Progenitor cell of endocrine pancreas (in vitro differentiated cells): ENCODE measurements at regions not wholly inside any gene's neighbourhood (a gene's known extent, or its start where the extent isn't known, plus 50 kb on each side); places are given as distances from the start of the nearest gene placed in this dataset.

Experiments used
- DNase-seq: peaks from one replicate; pipeline ENCODE4 v3.0.0; 2021; ENCODE audit warnings: low spot score; ENCODE audit not compliant: unreplicated experiment
- H3K27ac Mint-ChIP-seq: 2 replicates; pipeline ENCODE4 v1.8.0; 2021; ENCODE audit warnings: mild to moderate bottlenecking, moderate library complexity, mixed read lengths
- H3K27me3 Mint-ChIP-seq: 2 replicates; pipeline ENCODE4 v1.8.0; 2021; ENCODE audit warnings: mixed read lengths
- H3K36me3 Mint-ChIP-seq: 2 replicates; pipeline ENCODE4 v1.8.0; 2022; ENCODE audit warnings: mixed read lengths; ENCODE audit not compliant: insufficient read depth
- H3K4me1 Mint-ChIP-seq: 2 replicates; pipeline ENCODE4 v1.8.0; 2021; ENCODE audit warnings: low read depth, mixed read lengths
- H3K4me3 Mint-ChIP-seq: 2 replicates; pipeline ENCODE4 v1.8.0; 2021; ENCODE audit warnings: low read depth, mild to moderate bottlenecking, moderate library complexity, mixed read lengths
- H3K9me3 Mint-ChIP-seq: 2 replicates; pipeline ENCODE4 v1.8.0; 2021; ENCODE audit warnings: low read depth, mixed read lengths
- CTCF ChIP-seq: fragments of 200-600 bp; sonication (generic); IDR thresholded peaks from one replicate; pipeline ENCODE4 v1.5.0; 2021; ENCODE audit warnings: antibody characterized with exemption, mild to moderate bottlenecking; ENCODE audit not compliant: unreplicated experiment

- Mint-ChIP-seq H3K27me3 (no peaks in the 10 kb centered on the region), H3K4me3 (no peak overlapping the region), H3K9me3 (no peaks in the 10 kb centered on the region), H3K27ac (no peak overlapping the region), H3K36me3 (no peaks in the 10 kb centered on the region), H3K4me1 (peaks cover 11% of the 10 kb centered on the region)
- DNase-seq: no peak
- TF ChIP-seq CTCF: no peak
Measured at GRCh38 chr3:64863226-64864212, 175.7 kb upstream of the ADAMTS9 start.

GRCh38 chr3:64861684-64862083, 173.9 kb upstream of the ADAMTS9 start:
- no peak for TF ChIP-seq CTCF
- Mint-ChIP-seq H3K9me3 (no peaks in the 10 kb centered on the region), H3K4me1 (peaks cover 11% of the 10 kb centered on the region), H3K36me3 (no peaks in the 10 kb centered on the region), H3K4me3 (no peak overlapping the region), H3K27ac (no peak overlapping the region), H3K27me3 (no peaks in the 10 kb centered on the region)
- DNase-seq: no peak

GRCh38 chr3:64860536-64860870, 172.7 kb upstream of the ADAMTS9 start:
- H3K27ac Mint-ChIP-seq: no peak overlapping the region

GRCh38 chr3:64859625-64860535, 172.1 kb upstream of the ADAMTS9 start:
- Mint-ChIP-seq H3K4me1 (peaks cover 9% of the 10 kb centered on the region), H3K36me3 (no peaks in the 10 kb centered on the region), H3K27ac (no peak overlapping the region), H3K4me3 (no peak overlapping the region), H3K9me3 (no peaks in the 10 kb centered on the region), H3K27me3 (no peaks in the 10 kb centered on the region)
- TF ChIP-seq CTCF: no peak
- DNase-seq: no peak

More at GRCh38 chr3:64860536-64860870, 172.7 kb upstream of the ADAMTS9 start:
- Mint-ChIP-seq H3K27me3 (no peaks in the 10 kb centered on the region), H3K4me3 (no peak overlapping the region), H3K4me1 (peaks cover 9% of the 10 kb centered on the region), H3K36me3 (no peaks in the 10 kb centered on the region), H3K9me3 (no peaks in the 10 kb centered on the region)
- no peak for DNase-seq
- no peak for TF ChIP-seq CTCF

GRCh38 chr3:64856977-64857516, 169.2 kb upstream of the ADAMTS9 start:
- no peak overlapping the region for H3K4me3 Mint-ChIP-seq
- no peak for DNase-seq
- no peaks in the 10 kb centered on the region for H3K9me3 Mint-ChIP-seq
- no peak for TF ChIP-seq CTCF
- H3K27me3 Mint-ChIP-seq: no peaks in the 10 kb centered on the region
- no peak overlapping the region for H3K27ac Mint-ChIP-seq
- H3K4me1 Mint-ChIP-seq: peaks cover 7% of the 10 kb centered on the region
- no peaks in the 10 kb centered on the region for H3K36me3 Mint-ChIP-seq
